GM18511 (cell line): ENCODE measurements at regions not wholly inside any gene's neighbourhood (a gene's known extent, or its start where the extent isn't known, plus 50 kb on each side); places are given as distances from the start of the nearest gene placed in this dataset.
"Not testable (repeated sequence)": the region's sequence is repeated elsewhere in the genome, so short reads cannot be mapped to it uniquely, and the experiment has no call there.

Experiments used
- ATAC-seq: cut with Tn5 transposase; IDR thresholded peaks from one replicate; pipeline ENCODE4 v1.9.1; 2021; ENCODE audit warnings: mild to moderate bottlenecking, moderate library complexity; ENCODE audit not compliant: unreplicated experiment

DNA sequence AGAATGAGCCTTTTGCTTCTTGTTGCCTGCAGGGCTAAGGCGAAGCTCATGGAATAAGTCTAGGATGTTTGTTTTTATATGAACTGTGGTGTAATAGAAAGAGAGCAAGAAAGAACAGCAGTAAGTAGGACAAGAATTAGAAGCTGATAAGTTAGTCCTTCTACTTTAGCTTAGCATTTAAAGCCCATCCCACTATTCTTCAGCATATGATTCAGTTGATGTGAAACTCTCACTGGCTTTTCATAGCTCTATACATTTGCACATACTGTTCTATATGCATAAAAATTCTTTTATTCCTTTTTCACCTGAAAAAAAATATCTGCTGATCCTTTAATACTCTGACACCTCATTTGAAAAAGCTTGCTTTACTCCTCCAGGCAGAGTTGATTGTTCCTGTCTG lies 712.0 kb downstream of the USP25 start:
- ATAC-seq = no peak

DNA sequence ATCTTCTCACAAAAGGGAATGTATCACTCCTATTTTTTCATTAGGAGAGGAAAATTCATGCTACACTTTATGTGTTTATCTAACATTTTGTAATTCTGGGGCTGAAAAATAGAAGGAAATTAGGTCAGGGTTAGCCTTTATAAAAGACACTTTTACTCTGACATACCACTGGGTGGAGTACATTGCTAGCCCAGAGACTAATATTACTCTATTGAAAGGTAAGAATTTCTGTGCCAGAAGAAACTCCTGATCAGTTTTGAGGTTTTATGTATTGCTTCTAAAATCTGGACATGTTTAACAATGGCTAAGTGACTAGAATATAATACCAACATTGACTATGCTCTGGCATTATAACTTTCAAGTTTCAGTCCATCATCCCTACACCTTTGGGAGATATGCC lies 724.6 kb downstream of the USP25 start:
- no peak for ATAC-seq

DNA sequence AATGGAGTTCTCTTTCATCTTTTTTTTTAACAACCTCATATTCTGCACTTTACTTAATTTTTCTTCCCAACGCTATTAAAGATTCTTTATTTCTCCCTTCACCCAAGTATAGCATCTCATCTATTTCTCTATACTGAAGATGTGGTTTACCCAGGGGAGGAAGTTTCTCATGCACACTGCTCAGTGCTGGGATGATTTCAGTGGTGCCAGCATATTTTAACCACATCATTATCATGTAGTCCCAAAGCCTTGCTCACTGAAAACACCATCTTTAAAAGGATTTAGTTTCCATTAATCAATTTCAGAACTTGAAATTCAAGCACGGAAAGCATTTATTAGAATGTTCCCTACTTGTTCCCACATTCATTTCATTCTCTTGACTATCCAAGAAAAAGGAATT lies 725.7 kb downstream of the USP25 start:
- ATAC-seq = no peak

DNA sequence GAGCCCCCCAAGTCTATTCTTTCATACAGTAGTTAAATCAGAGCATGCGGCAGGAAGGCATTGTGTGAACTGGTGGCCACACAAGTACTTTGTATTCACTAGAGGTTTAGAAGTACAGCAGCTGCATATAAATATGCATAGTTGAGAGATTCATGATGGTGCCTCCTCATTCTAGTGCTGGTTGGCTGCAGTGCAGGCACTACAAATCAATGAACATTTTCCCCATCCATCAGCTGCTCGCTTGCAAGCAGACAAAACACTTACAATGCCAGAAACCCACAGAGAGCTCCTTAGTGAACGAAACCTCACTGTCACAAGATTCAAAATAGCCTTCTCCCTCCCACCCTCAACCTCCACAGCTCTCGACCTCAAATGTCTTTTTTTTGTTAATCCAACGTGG lies 726.2 kb downstream of the USP25 start:
- ATAC-seq = no peak

DNA sequence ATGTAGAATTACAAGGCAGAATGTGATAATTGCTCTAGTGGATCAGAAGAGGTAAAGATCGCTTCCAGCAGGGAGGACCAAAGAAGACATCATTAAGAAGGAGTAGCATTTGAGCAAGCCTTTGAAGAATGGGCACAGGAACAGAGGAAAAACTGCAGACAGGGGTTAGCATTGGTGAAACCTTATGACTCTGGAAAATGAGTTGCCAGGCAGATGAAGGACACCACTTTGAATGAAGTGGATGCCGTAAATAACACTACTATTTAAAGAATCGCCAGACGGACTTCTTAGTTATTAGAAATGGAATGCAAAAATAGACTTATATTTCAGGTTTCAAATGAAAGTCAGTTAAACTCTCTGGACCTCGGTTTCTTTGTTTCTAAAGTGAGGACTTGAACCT lies 727.7 kb downstream of the USP25 start:
- ATAC-seq = no peak

DNA sequence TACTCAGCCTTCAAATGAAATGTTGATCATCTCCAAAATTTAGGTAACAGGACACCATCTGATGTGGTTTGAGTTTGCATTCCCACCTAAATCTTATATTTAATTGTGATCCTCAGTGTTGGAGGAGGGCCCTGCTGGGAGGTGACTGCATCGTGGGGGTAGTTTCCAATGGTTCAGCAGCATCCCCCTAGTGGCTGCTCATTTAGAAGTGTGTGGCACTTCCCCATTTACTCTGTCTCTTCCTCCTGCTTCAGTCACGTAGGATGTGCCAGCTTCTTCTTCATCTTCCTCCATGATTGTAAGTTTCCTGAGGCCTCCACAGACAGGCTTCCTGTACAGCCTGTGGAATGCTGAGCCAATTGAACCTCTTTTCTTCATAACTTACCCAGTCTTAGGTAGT lies 731.2 kb downstream of the USP25 start:
- no peak for ATAC-seq

DNA sequence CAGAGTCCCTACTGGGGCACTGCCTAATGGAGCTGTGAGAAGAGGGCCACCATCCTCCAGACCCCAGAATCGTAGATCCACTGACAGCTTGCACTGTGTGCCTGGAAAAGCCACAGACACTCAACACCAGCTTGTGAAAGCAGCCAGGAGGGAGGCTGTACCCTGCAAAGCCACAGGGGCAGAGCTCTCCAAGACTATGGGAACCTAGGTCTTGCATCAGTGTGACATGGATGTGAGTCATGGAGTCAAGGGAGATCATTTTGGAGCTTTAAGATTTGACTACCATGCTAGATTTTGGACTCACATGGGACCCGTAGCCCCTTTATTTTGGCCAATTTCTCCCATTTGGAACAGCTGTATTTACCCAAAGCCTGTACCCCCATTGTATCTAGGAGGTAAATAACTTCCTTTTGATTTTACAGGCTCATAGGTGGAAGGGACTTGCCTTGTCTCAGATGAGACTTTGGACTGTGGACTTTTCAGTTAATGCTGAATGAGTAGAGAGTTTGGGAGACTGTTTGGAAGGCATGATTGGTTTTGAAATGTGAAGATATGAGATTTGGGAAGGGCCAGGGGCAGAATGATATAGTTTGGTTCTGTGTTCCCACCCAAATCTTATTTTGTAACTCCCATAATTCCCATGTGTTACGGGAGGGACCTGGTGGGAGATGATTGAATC lies 734.6 kb downstream of the USP25 start:
- ATAC-seq = not testable (repeated sequence)

DNA sequence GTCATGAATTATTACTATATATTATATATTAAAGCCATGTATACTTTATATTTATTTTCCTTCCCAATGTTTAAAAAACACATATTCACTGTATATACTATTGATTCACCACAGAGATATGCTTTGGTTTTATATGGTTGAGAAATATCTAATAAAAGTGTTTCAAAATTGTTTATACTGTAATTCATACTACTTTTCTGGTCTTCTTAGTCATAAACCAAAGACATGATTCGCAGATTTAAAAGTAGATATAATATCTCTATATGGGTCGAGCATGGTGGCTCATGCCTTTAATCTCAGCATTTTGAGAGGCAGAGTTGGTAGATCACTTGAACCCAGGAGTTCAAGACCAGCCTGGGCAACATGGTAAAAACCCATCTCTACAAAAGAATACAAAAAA lies 738.4 kb downstream of the USP25 start:
- no peak for ATAC-seq

DNA sequence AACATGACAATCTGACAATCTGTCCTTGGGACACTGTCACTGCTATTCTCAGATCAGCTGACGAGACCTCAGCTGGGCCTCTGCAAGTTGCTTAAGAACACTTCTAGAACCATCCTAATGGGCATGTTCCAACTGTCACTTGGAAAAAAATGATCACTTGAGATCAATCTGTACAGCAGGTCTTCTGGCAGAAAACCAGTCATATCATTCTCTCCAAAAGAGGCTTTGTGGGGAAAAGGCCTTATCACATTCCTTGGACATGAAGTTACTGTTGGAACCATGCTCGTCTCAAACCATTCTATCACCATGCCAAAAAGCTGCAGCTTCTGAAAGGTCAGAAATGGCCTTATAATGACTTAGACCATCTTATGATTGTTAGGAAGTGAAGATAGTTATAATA lies 744.2 kb downstream of the USP25 start:
- no peak for ATAC-seq

DNA sequence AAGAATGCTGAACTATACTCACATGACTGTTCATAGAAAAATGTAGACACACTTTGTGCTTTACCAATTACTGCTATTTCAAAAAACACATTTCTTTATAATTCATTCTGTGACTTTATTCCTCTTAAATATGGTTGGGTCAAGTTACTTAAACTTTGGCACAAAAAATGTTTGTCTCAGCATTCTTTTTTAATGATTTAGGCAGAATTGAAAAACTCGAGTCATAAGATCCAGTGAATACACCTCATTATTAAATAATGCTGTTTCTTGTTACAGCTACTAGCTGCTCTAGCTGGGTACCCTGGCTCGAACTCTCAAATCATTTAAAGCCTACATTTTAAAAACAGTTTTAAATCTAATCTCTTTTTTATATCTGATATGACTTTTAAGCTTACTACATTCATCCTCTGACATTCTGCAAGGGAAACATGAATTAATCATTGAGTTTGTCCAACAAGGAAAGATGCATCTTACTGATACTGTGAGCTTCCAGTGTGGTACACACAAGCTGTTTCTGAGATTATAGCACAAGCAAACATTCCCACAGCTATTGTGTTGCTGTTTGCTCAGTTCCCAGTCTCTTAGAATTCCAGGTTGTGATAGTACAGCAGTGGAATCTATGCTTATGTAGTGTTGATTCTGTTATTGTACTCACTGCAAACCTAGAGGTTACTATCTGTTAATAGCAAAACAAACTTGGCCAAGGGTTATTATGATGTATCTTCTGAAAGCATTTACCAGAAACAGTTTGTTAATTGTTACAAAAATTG lies 746.5 kb downstream of the USP25 start:
- no peak for ATAC-seq

DNA sequence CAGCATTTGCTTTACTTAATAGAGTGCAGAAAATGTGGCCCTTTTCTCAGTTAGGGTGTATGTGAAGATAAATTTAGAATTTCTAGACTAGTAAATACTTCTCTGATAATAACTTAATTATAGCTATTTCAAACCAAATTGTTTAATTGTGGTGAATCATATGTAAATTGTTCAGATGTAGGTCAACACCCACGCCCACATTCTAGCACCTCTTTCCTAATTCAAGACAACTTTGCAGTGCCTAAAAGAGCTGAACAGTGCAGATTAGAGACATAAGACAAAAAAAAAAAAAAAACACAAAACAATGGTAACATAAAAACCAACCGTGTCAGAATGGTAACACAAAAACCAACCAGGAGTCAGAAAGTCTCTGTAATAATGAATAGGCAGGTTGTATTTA lies 758.3 kb downstream of the USP25 start:
- ATAC-seq = no peak

DNA sequence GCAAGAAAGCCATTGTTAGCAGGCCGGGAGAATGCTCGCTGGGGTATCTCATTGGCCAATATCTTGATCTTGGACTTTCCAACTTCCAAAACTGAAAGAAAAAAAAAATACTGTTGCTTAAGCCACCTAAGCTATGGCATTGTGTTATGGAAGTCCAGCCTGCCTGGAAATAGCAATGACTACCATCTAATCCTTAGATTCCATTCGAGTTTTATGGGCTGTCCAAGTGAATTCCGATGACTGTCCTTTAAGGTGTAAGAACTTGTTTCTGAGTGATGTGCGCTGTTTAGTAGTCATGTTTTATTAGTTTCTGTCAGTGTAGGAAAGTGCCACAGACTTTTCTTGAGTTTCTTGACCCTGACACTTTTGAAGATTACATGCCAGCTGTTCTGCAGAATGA lies 762.6 kb downstream of the USP25 start:
- ATAC-seq = no peak

DNA sequence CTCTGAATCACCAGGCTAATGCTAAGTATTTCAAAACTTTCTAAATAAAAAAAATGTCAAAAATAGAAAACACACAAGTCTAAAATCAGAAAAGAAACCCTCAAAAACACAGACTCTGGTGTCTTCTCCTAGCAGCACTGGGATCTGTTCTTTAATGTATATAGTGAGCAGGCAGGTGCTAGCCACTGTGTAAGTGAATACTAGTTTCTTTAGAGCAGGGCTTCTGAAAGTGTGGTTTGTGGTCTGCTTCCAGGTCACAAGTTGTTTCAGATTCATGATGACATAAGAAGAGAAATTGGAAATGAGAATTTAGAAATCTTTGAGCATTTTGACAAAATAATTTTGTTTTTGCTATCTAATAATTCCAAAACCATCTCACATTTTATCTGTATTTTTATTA lies 763.1 kb downstream of the USP25 start:
- no peak for ATAC-seq

DNA sequence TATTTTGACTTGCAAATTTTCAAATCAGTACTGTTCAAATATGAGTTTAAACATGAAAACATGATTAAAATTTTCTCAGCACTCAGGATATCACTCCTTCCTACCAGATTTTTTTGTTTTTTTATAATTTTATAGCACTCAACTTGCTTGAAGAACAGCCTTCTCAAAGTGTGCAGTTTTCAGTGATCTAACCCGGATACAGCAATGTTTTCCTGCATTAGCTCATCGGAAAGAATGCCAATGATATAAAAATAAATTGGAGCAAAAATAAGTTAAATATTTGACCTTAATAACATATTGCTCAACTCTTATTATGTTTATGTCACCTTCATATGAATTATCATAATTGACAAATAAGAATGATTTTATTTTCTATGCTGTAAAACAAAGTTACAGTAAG lies 766.8 kb downstream of the USP25 start:
- no peak for ATAC-seq

DNA sequence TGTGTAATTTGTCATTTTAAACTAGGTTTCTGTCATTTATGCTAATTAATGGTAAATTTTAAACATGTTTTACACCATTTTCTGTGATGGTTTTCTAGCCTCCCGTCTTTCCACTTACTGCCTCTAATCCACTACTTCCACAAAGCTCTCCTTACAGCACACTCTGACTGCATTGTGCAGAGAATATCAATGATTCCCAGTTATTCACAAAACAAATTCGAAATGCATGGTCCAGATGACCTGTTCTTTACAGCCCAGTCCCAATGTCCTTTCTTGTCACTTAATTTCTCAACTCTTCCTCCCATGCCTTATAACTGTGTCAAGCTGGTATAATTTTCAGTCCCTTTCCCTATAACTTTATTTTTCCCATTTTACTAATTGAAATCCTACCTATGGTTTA lies 770.5 kb downstream of the USP25 start:
- no peak for ATAC-seq

DNA sequence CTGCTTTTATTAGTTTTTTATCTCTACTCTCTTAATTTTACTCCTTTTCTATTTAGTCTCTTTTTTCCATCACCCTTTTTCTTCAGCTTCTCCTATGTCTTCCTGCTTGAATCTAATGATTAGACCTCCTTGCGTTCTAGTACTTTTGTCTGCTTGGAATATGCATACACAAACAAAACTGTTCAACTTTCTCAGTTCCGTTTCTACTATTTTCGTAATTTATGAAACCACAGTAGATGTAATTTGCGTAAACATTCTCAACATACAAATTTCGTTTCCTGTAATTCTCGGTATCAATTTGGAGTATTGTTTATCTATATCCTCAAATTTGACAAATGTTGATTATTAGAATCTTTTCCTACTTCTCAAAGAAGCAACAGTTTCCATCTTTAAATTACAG lies 772.5 kb downstream of the USP25 start:
- ATAC-seq = no peak

DNA sequence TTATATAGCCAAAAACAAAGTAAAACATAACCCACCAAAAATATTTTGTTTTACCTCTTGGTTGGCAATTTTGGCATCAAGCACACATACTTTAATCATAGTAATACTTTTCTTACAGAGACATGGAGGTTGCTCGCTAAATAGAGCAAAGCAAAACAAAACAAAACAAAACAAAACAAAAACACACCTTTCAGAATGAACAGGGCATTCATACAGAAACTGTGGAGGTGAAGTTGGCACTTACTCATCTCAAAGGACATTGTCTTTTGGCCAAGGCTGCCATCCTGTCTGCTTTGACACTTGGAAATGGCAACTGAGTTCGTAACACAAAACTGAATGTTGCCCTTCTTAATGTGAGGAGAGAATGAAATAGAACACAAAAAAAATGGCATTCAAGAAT lies 773.1 kb downstream of the USP25 start:
- ATAC-seq = no peak

DNA sequence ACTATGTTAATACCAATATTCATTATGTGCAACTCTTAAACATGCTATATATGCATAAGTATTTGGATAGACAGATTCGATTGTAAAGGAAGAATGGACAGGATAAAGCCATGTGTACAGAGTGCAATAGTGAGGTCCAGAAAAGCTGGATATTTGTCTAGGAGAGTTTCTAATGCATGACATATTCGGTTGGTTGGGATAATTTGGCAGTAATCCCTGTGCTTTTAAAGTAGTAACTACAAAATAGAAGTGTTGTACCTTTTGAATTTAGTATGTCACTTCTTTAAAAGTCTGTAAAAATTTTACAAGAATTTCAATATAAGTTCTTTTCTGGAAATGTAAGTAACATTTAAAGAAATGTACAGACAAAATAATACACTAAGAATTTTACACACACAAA lies 774.5 kb downstream of the USP25 start:
- no peak for ATAC-seq

DNA sequence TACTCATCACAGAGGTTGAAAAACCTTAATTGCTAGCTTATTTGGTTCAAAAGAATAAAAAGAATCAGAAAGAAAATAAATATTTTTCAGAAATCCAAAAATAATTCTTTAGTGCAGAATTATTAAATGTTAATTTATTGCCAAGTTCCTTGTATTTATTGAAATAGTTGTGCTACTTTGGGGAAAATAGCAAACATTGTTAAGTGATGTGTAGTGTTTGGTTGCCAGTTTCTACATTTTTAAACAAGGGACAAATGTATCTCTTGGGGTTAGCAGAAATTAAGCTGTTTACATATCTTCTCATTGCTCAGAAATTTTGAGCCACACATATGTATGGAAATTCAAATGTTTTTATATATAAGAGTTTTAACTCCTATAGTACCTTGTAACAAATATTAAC lies 775.0 kb downstream of the USP25 start:
- no peak for ATAC-seq

DNA sequence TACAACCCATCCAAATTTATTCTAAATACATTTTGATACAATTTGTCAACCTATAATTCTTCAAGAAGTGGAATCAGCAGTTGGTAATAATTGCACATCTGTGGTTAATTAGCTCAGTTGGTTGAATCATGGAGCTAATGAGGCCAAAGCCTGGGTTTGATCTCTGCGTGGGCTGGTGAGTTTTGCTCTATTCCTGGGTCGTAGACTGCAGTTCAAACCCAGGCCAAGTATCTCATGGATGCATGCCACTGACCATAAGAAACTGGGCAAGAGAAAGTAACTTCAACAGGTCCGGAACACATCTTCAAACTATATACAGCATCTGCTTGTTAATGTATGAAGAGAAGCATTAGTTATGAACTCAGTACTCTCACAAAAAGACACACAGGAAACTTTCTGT lies 779.7 kb downstream of the USP25 start:
- no peak for ATAC-seq

DNA sequence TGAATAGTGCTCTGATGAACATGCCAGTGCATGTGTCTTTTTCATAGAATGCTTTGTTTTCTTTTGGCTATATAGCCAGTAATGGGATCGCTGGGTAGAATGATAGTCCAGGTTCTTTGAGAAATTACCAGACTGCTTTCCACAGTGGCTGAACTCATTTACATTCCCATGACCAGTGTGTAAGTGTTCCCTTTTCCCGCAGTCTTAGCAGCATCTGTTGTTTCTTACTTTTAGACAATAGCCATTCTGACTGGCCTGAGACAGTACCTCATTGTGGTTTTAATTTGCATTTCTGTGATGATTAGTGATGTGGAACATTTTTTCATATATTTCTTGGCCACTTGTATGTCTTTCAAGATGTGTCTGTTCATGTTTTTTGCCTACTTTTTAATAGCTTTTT lies 784.5 kb downstream of the USP25 start:
- no peak for ATAC-seq

DNA sequence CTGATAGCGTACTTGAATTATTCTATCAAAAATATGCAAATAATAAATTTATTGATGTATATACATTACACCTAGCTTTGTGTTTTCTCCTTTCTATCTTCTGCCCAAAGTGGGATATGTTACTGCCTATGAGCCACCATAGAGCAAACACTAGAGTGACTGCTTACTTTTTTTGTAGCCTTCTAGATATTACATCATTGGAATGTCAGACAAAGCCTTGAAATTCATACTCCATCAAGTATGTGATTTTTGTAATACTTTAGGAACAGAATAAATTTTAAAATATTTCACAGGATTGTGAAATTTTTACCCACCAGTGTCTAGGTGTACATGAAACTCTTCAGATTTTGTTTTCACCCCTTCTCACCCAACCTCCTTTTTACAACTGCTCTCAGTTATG lies 787.6 kb downstream of the USP25 start:
- ATAC-seq = no peak

DNA sequence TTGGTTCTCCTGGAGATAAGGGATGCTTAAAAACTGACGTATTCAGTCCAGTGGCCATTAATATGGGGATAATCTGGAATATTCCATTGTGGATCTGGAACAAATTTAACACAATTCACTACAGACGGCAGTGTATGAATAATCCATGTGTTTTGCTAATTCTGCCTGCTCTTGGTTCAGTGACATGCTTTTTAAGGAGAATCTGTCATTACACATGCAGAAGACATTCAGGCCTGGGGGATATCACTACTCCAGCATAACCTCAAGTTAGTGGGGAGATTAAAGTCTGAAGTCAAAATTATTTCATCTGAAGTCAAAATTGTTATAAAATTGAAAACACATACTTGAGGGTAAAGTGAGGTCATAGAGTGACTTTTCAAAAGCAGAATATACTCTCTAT lies 789.3 kb downstream of the USP25 start:
- ATAC-seq = no peak
